ENCODE measurements at regions not wholly inside any gene's neighbourhood (a gene's known extent, or its start where the extent isn't known, plus 50 kb on each side); places are given as distances from the start of the nearest gene placed in this dataset.

GRCh38 chr4:97105347-97106099 is 1037.8 kb downstream of the STPG2 start:
- Histone ChIP-seq H3K27me3 (replicated peaks; ENCODE audit: control insufficient read depth, insufficient read depth, low read length) (no peaks in the 10 kb centered on the region), H3K4me3 (ENCODE audit: low read depth, low read length) (no peak overlapping the region), H3K9me3 (no peaks in the 10 kb centered on the region), H3K4me1 (no peaks in the 10 kb centered on the region), H3K36me3 (ENCODE audit: control insufficient read depth, insufficient read depth, low read length) (no peaks in the 10 kb centered on the region)
- Mint-ChIP-seq H3K27me3 (ENCODE audit: insufficient read depth, unreplicated experiment) (peaks cover 6% of the 10 kb centered on the region), H3K4me1 (ENCODE audit: low read depth, unreplicated experiment) (no peaks in the 10 kb centered on the region), H3K36me3 (ENCODE audit: insufficient read depth, unreplicated experiment) (no peaks in the 10 kb centered on the region), H3K27ac (ENCODE audit: unreplicated experiment) (no peak overlapping the region), H3K9me3 (ENCODE audit: unreplicated experiment) (no peaks in the 10 kb centered on the region), H3K4me3 (ENCODE audit: unreplicated experiment) (no peak overlapping the region)
- intact Hi-C loops (cut with micrococcal nuclease; ENCODE audit: unreplicated experiment): no loop called here
- POLR2A ChIA-PET: no interaction called here
- TF ChIP-seq, protein P1, sequence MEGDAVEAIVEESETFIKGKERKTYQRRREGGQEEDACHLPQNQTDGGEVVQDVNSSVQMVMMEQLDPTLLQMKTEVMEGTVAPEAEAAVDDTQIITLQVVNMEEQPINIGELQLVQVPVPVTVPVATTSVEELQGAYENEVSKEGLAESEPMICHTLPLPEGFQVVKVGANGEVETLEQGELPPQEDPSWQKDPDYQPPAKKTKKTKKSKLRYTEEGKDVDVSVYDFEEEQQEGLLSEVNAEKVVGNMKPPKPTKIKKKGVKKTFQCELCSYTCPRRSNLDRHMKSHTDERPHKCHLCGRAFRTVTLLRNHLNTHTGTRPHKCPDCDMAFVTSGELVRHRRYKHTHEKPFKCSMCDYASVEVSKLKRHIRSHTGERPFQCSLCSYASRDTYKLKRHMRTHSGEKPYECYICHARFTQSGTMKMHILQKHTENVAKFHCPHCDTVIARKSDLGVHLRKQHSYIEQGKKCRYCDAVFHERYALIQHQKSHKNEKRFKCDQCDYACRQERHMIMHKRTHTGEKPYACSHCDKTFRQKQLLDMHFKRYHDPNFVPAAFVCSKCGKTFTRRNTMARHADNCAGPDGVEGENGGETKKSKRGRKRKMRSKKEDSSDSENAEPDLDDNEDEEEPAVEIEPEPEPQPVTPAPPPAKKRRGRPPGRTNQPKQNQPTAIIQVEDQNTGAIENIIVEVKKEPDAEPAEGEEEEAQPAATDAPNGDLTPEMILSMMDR (IDR thresholded peaks at IDR 0.05; ENCODE audit: insufficient read depth in 1 of 2, low read depth in 1 of 2, low read length in 1 of 2, severe bottlenecking in 1 of 2, unreplicated experiment in 1 of 2): no peak
- CTCF ChIA-PET: no interaction called here
- DNase-seq: no peak
- no TSS peak for BruUV-seq (replicated peaks)

GRCh38 chr4:97106161-97106560 is 1037.1 kb downstream of the STPG2 start:
- Mint-ChIP-seq H3K4me3 (ENCODE audit: unreplicated experiment) (no peak overlapping the region), H3K4me1 (ENCODE audit: low read depth, unreplicated experiment) (no peaks in the 10 kb centered on the region), H3K9me3 (ENCODE audit: unreplicated experiment) (no peaks in the 10 kb centered on the region), H3K36me3 (ENCODE audit: insufficient read depth, unreplicated experiment) (no peaks in the 10 kb centered on the region), H3K27me3 (ENCODE audit: insufficient read depth, unreplicated experiment) (peaks cover 6% of the 10 kb centered on the region), H3K27ac (ENCODE audit: unreplicated experiment) (no peak overlapping the region)
- Histone ChIP-seq H3K27me3 (replicated peaks; ENCODE audit: control insufficient read depth, insufficient read depth, low read length) (no peaks in the 10 kb centered on the region), H3K4me3 (ENCODE audit: low read depth, low read length) (no peak overlapping the region), H3K36me3 (ENCODE audit: control insufficient read depth, insufficient read depth, low read length) (no peaks in the 10 kb centered on the region), H3K4me1 (no peaks in the 10 kb centered on the region), H3K9me3 (no peaks in the 10 kb centered on the region)
- intact Hi-C loops (cut with micrococcal nuclease; ENCODE audit: unreplicated experiment): no loop called here
- ChIA-PET CTCF (no interaction called here), POLR2A (no interaction called here)
- no TSS peak for BruUV-seq (replicated peaks)
- TF ChIP-seq, protein P1 (IDR thresholded peaks at IDR 0.05; ENCODE audit: insufficient read depth in 1 of 2, low read depth in 1 of 2, low read length in 1 of 2, severe bottlenecking in 1 of 2, unreplicated experiment in 1 of 2): no peak
- DNase-seq: no peak

GRCh38 chr4:97110506-97110905 is 1032.8 kb downstream of the STPG2 start:
- H3K4me1 ChIP-seq: no peaks in the 10 kb centered on the region
- no peak overlapping the region for H3K4me3 ChIP-seq (ENCODE audit: low read depth, low read length)
- TF ChIP-seq, protein P1 (IDR thresholded peaks at IDR 0.05; ENCODE audit: insufficient read depth in 1 of 2, low read depth in 1 of 2, low read length in 1 of 2, severe bottlenecking in 1 of 2, unreplicated experiment in 1 of 2): no peak
- H3K36me3 ChIP-seq (ENCODE audit: control insufficient read depth, insufficient read depth, low read length): no peaks in the 10 kb centered on the region
- intact Hi-C loops (cut with micrococcal nuclease; ENCODE audit: unreplicated experiment): no loop called here
- Mint-ChIP-seq H3K36me3 (ENCODE audit: insufficient read depth, unreplicated experiment) (no peaks in the 10 kb centered on the region), H3K4me1 (ENCODE audit: low read depth, unreplicated experiment) (no peaks in the 10 kb centered on the region), H3K27ac (ENCODE audit: unreplicated experiment) (no peak overlapping the region), H3K9me3 (ENCODE audit: unreplicated experiment) (no peaks in the 10 kb centered on the region), H3K27me3 (ENCODE audit: insufficient read depth, unreplicated experiment) (no peaks in the 10 kb centered on the region), H3K4me3 (ENCODE audit: unreplicated experiment) (no peak overlapping the region)
- POLR2A ChIA-PET: no interaction called here
- no peak for DNase-seq
- no peaks in the 10 kb centered on the region for H3K9me3 ChIP-seq
- CTCF ChIA-PET: no interaction called here
- no TSS peak for BruUV-seq (replicated peaks)
- no peaks in the 10 kb centered on the region for H3K27me3 ChIP-seq (replicated peaks; ENCODE audit: control insufficient read depth, insufficient read depth, low read length)
